SK-N-SH treated with all-trans-retinoic acid at 6 μM for 48 hours (cell line): ENCODE measurements at regions not wholly inside any gene's neighbourhood (a gene's known extent, or its start where the extent isn't known, plus 50 kb on each side); places are given as distances from the start of the nearest gene placed in this dataset.

Experiments used
- ATAC-seq: fragments of 200-7000 bp; cut with Tn5 transposase; 3 replicates; pipeline ENCODE4 v1.9.1; 2020; ENCODE audit warnings: mild to moderate bottlenecking, moderate library complexity
- ARNTL ChIP-seq: fragments of 450-650 bp; formaldehyde crosslinking; IDR thresholded peaks from 2 replicates; pipeline ENCODE4 v1.5.0; 2020; ENCODE audit warnings: low read depth, mild to moderate bottlenecking, moderate library complexity, borderline replicate concordance
- CREB5 ChIP-seq: fragments of 250-450 bp; sonication (Bioruptor Pico); IDR thresholded peaks from 2 replicates; pipeline ENCODE4 v1.5.1; 2020; ENCODE audit warnings: low read depth, mild to moderate bottlenecking, moderate library complexity
- CSDC2 ChIP-seq: fragments of 250-450 bp; sonication (Bioruptor Pico); IDR thresholded peaks from 2 replicates; pipeline ENCODE4 v1.5.0; 2020; ENCODE audit warnings: mild to moderate bottlenecking, moderate library complexity
- ESRRG ChIP-seq: fragments of 250-450 bp; sonication (Bioruptor Pico); IDR thresholded peaks from 2 replicates; pipeline ENCODE4 v1.6.1; 2021; ENCODE audit warnings: mild to moderate bottlenecking
- GLIS3 ChIP-seq: fragments of 250-450 bp; sonication (Bioruptor Pico); IDR thresholded peaks from 2 replicates; pipeline ENCODE4 v1.5.0; 2020; ENCODE audit warnings: mild to moderate bottlenecking, moderate library complexity
- ISL1 ChIP-seq: fragments of 250-450 bp; sonication (Bioruptor Pico); IDR thresholded peaks from 2 replicates; pipeline ENCODE4 v2.1.2; 2022; ENCODE audit warnings: mild to moderate bottlenecking, moderate library complexity
- PPARA ChIP-seq: fragments of 250-450 bp; sonication (Bioruptor Pico); IDR thresholded peaks from 2 replicates; pipeline ENCODE4 v1.5.0; 2020; ENCODE audit warnings: mild to moderate bottlenecking, borderline replicate concordance
- RARB ChIP-seq: fragments of 250-450 bp; sonication (Bioruptor Pico); IDR thresholded peaks from 2 replicates; pipeline ENCODE4 v1.8.0; 2021; ENCODE audit warnings: mild to moderate bottlenecking, moderate library complexity
- SNAI2 ChIP-seq: fragments of 250-450 bp; sonication (Bioruptor Pico); IDR thresholded peaks from 2 replicates; pipeline ENCODE4 v1.5.0; 2020; ENCODE audit warnings: mild to moderate bottlenecking, moderate library complexity
- ZFP3 ChIP-seq: fragments of 250-450 bp; sonication (Bioruptor Pico); IDR thresholded peaks from 2 replicates; pipeline ENCODE4 v1.5.0; 2020; ENCODE audit warnings: mild to moderate bottlenecking, moderate library complexity
- ZFP30 ChIP-seq: fragments of 450-650 bp; formaldehyde crosslinking; IDR thresholded peaks from 2 replicates; pipeline ENCODE4 v1.5.0; 2022; ENCODE audit warnings: mild to moderate bottlenecking, moderate library complexity
- ZNF565 ChIP-seq: fragments of 450-650 bp; formaldehyde crosslinking; conservative IDR thresholded peaks from 2 replicates; pipeline ENCODE4 v1.5.0; 2020; ENCODE audit warnings: low read depth, mild to moderate bottlenecking, moderate library complexity
- ZNF70 ChIP-seq: fragments of 450-650 bp; formaldehyde crosslinking; IDR thresholded peaks from 2 replicates; pipeline ENCODE4 v1.5.0; 2020; ENCODE audit warnings: mild to moderate bottlenecking, moderate library complexity
- ZNF8 ChIP-seq: fragments of 450-650 bp; formaldehyde crosslinking; IDR thresholded peaks from 2 replicates; pipeline ENCODE4 v1.5.0; 2020; ENCODE audit warnings: mild to moderate bottlenecking, moderate library complexity
- TF ChIP-seq, protein P1 (sequence below): fragments of 250-450 bp; sonication (Bioruptor Pico); IDR thresholded peaks from 2 replicates; pipeline ENCODE4 v1.5.0; 2020; ENCODE audit warnings: mild to moderate bottlenecking, moderate library complexity
- TF ChIP-seq, protein P2 (sequence below): fragments of 250-450 bp; sonication (Bioruptor Pico); IDR thresholded peaks from 2 replicates; pipeline ENCODE4 v1.8.0; 2020; ENCODE audit warnings: mild to moderate bottlenecking, moderate library complexity, borderline replicate concordance

DNA sequence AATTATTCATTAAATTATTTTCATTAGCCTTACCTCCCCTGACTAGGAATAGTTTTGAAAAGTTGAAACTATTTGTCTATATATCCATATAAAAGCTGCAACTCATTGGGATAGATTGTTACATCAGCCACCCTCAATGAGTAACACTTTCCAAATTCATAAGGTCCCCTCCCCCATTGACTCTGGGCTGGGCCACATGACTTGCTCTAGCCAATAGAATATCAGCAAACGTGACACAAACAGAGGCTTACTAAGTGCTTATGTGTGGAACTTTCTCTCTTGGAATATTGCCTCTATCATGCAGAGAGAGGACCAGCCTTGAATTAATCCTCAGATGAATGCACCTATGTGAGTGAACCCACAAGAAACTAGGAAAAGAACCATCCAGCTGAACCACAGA is 213.7 kb downstream of the CCDC59 start:
- no peak for ATAC-seq
- TF ChIP-seq ZNF70 (CRISPR knock-in tag) (no peak), GLIS3 (CRISPR knock-in tag) (no peak), ESRRG (no peak), SNAI2 (CRISPR knock-in tag) (no peak), RARB (CRISPR knock-in tag) (no peak), CREB5 (no peak)
- TF ChIP-seq, protein P1, sequence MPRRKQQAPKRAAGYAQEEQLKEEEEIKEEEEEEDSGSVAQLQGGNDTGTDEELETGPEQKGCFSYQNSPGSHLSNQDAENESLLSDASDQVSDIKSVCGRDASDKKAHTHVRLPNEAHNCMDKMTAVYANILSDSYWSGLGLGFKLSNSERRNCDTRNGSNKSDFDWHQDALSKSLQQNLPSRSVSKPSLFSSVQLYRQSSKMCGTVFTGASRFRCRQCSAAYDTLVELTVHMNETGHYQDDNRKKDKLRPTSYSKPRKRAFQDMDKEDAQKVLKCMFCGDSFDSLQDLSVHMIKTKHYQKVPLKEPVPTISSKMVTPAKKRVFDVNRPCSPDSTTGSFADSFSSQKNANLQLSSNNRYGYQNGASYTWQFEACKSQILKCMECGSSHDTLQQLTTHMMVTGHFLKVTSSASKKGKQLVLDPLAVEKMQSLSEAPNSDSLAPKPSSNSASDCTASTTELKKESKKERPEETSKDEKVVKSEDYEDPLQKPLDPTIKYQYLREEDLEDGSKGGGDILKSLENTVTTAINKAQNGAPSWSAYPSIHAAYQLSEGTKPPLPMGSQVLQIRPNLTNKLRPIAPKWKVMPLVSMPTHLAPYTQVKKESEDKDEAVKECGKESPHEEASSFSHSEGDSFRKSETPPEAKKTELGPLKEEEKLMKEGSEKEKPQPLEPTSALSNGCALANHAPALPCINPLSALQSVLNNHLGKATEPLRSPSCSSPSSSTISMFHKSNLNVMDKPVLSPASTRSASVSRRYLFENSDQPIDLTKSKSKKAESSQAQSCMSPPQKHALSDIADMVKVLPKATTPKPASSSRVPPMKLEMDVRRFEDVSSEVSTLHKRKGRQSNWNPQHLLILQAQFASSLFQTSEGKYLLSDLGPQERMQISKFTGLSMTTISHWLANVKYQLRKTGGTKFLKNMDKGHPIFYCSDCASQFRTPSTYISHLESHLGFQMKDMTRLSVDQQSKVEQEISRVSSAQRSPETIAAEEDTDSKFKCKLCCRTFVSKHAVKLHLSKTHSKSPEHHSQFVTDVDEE = no peak
- TF ChIP-seq, all 23 proteins: peak for 0

- TF ChIP-seq ZFP30 (CRISPR knock-in tag) (no peak), CREB5 (no peak), ZNF70 (CRISPR knock-in tag) (no peak), PPARA (CRISPR knock-in tag) (no peak), ESRRG (no peak), ISL1 (CRISPR knock-in tag) (no peak), ZFP3 (no peak), CSDC2 (CRISPR knock-in tag) (no peak), ARNTL (CRISPR knock-in tag) (no peak), ZNF8 (CRISPR knock-in tag) (no peak), GLIS3 (CRISPR knock-in tag) (no peak)
- TF ChIP-seq, protein P2, sequence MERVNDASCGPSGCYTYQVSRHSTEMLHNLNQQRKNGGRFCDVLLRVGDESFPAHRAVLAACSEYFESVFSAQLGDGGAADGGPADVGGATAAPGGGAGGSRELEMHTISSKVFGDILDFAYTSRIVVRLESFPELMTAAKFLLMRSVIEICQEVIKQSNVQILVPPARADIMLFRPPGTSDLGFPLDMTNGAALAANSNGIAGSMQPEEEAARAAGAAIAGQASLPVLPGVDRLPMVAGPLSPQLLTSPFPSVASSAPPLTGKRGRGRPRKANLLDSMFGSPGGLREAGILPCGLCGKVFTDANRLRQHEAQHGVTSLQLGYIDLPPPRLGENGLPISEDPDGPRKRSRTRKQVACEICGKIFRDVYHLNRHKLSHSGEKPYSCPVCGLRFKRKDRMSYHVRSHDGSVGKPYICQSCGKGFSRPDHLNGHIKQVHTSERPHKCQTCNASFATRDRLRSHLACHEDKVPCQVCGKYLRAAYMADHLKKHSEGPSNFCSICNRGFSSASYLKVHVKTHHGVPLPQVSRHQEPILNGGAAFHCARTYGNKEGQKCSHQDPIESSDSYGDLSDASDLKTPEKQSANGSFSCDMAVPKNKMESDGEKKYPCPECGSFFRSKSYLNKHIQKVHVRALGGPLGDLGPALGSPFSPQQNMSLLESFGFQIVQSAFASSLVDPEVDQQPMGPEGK (CRISPR knock-in tag) = no peak
- TF ChIP-seq, protein P1 = no peak
- ATAC-seq = no peak
Observed at GRCh38 chr12:82132390-82132789, 225.8 kb downstream of the CCDC59 start.

GRCh38 chr12:82130762-82131161 is 227.4 kb downstream of the CCDC59 start:
- ATAC-seq = no peak
- TF ChIP-seq ZNF565 = no peak
- TF ChIP-seq, protein P2 (CRISPR knock-in tag) = no peak
